HEK293 (cell line): ENCODE measurements at regions not wholly inside any gene's neighbourhood (a gene's known extent, or its start where the extent isn't known, plus 50 kb on each side); places are given as distances from the start of the nearest gene placed in this dataset.

Experiments
- CTCF ChIA-PET: fragments of 350-600 bp; formaldehyde crosslinking; extraction: SDS; loops from one replicate; lab custom pipeline; 2021; ENCODE audit warnings: antibody characterized with exemption; lab: Yijun Ruan, JAX
- POLR2A ChIA-PET: fragments of 300-600 bp; formaldehyde crosslinking; extraction: SDS; loops from one replicate; lab custom pipeline; 2020; ENCODE audit warnings: antibody characterized with exemption, inconsistent platforms; lab: Yijun Ruan, JAX
- H3K27ac ChIP-seq: fragments of 200-500 bp; sonication (Bioruptor generic); 2 replicates; pipeline ENCODE4 v1.5.1; 2014; ENCODE audit warnings: low read depth, low read length, control low read depth, inconsistent platforms; ENCODE audit errors: extremely low read depth
- H3K36me3 ChIP-seq, 2 experiments: fragments of 200-500 bp in 1 of 2; sonication (Bioruptor generic) in 1 of 2; 1 replicate in 1 of 2; 2 replicates in 1 of 2; pipeline ENCODE4 v1.5.1; 2014 to 2017; ENCODE audit warnings: inconsistent platforms in 2 of 2, low read length in 2 of 2; ENCODE audit not compliant: control insufficient read depth in 2 of 2, insufficient read depth in 1 of 2
- H3K4me1 ChIP-seq: fragments of 200-500 bp; sonication (Bioruptor generic); 2 replicates; pipeline ENCODE4 v1.5.1; 2014; ENCODE audit warnings: mild to moderate bottlenecking, low read length, inconsistent platforms; ENCODE audit not compliant: control insufficient read depth, insufficient read depth
- H3K4me3 ChIP-seq: 2 replicates; pipeline ENCODE4 v1.5.1; 2011; ENCODE audit warnings: low read depth, mild to moderate bottlenecking, control low read depth, low read length, moderate library complexity
- H3K9me3 ChIP-seq: fragments of 200-500 bp; sonication (Bioruptor generic); 2 replicates; pipeline ENCODE4 v1.5.1; 2014; ENCODE audit warnings: low read depth, low read length, inconsistent platforms; ENCODE audit not compliant: control insufficient read depth, insufficient read depth
- FEZF1 ChIP-seq: fragments of 450-650 bp; formaldehyde crosslinking; IDR thresholded peaks from 2 replicates; pipeline ENCODE4 v1.5.1; 2016; ENCODE audit warnings: missing biosample characterization, missing genetic modification characterization
- GLI4 ChIP-seq: fragments of 450-650 bp; formaldehyde crosslinking; IDR thresholded peaks from 2 replicates; pipeline ENCODE4 v1.5.1; 2016; ENCODE audit warnings: missing biosample characterization, missing genetic modification characterization
- HOXA7 ChIP-seq: sonication (generic); formaldehyde crosslinking; IDR thresholded peaks from 2 replicates; pipeline ENCODE4 v1.8.1; 2022; ENCODE audit warnings: missing genetic modification reagents, borderline replicate concordance
- HOXC10 ChIP-seq: sonication (generic); formaldehyde crosslinking; IDR thresholded peaks from 2 replicates; pipeline ENCODE4 v1.8.1; 2023; ENCODE audit warnings: mild to moderate bottlenecking, missing genetic modification reagents
- MEIS1 ChIP-seq: sonication (generic); formaldehyde crosslinking; IDR thresholded peaks from 2 replicates; pipeline ENCODE4 v1.8.1; 2022; ENCODE audit warnings: missing genetic modification reagents, mild to moderate bottlenecking, borderline replicate concordance
- REPIN1 ChIP-seq: fragments of 450-650 bp; formaldehyde crosslinking; IDR thresholded peaks from 2 replicates; pipeline ENCODE4 v1.5.1; 2017; ENCODE audit warnings: missing biosample characterization, missing genetic modification characterization, low read depth
- ZBTB8A ChIP-seq: fragments of 450-650 bp; formaldehyde crosslinking; IDR thresholded peaks from 2 replicates; pipeline ENCODE4 v1.5.1; 2016; ENCODE audit warnings: missing biosample characterization, missing genetic modification characterization
- ZFP41 ChIP-seq: fragments of 450-650 bp; formaldehyde crosslinking; IDR thresholded peaks from 2 replicates; pipeline ENCODE4 v1.5.1; 2016; ENCODE audit warnings: missing biosample characterization, missing genetic modification characterization, borderline replicate concordance
- ZIC2 ChIP-seq: fragments of 450-650 bp; formaldehyde crosslinking; IDR thresholded peaks from 2 replicates; pipeline ENCODE4 v1.5.1; 2016; ENCODE audit warnings: missing biosample characterization, missing genetic modification characterization
- ZNF184 ChIP-seq: fragments of 450-650 bp; IDR thresholded peaks from 2 replicates; pipeline ENCODE4 v1.5.1; 2018; ENCODE audit warnings: missing biosample characterization, mild to moderate bottlenecking, missing genetic modification characterization
- ZNF2 ChIP-seq: fragments of 450-650 bp; formaldehyde crosslinking; IDR thresholded peaks from 2 replicates; pipeline ENCODE4 v1.5.1; 2016; ENCODE audit warnings: missing biosample characterization, missing genetic modification characterization
- ZSCAN23 ChIP-seq: fragments of 450-650 bp; formaldehyde crosslinking; IDR thresholded peaks from 2 replicates; pipeline ENCODE4 v1.5.1; 2016; ENCODE audit warnings: missing biosample characterization, missing genetic modification characterization
- TF ChIP-seq, protein P1 (sequence below): fragments of 450-650 bp; formaldehyde crosslinking; IDR thresholded peaks from 2 replicates; pipeline ENCODE4 v1.5.1; 2016; ENCODE audit warnings: missing biosample characterization, missing genetic modification characterization
- TF ChIP-seq, protein P2 (sequence below): fragments of 450-650 bp; formaldehyde crosslinking; IDR thresholded peaks from 2 replicates; pipeline ENCODE4 v1.5.1; 2016; ENCODE audit warnings: missing biosample characterization, missing genetic modification characterization
- TF ChIP-seq, protein P3 (sequence below): fragments of 450-650 bp; formaldehyde crosslinking; IDR thresholded peaks from 2 replicates; pipeline ENCODE4 v1.5.1; 2017; ENCODE audit warnings: missing biosample characterization, missing genetic modification characterization
- TF ChIP-seq, protein P4 (sequence below): fragments of 450-650 bp; IDR thresholded peaks from 2 replicates; pipeline ENCODE4 v1.5.1; 2018; ENCODE audit warnings: missing biosample characterization, mild to moderate bottlenecking, missing genetic modification characterization

DNA sequence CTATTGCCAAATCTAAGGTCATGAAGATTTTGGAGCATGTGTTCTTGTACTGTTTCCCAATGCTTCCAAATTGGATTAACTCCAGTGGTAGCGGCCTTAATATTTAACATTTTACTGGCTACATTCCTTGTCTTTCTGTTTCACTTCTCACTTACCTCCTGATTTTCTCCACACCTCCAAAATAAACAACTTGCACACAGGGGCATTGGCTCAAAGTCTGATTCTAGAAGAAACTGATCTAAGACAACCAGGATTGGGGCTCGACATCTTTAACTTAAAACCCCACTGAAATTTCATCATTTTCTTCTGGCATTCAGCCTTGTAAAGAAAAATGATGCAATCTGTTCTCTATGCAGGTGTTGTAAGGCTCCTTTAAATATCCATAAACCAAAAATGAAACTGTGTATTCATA is 557.9 kb upstream of the ID4 start:
- no peak overlapping the region for H3K27ac ChIP-seq
- ChIA-PET CTCF (interaction anchor here (0.7 kb wide), 1 partner anchor 573 kb away, joined by 3 read pairs; no protein-coding TSS in a partner anchor), POLR2A (no interaction called here)
- H3K9me3 ChIP-seq = no peaks in the 10 kb centered on the region
- H3K4me3 ChIP-seq = no peak overlapping the region
- H3K4me1 ChIP-seq = no peaks in the 10 kb centered on the region
- H3K36me3 ChIP-seq = no peaks in the 10 kb centered on the region
- TF ChIP-seq, protein P1, sequence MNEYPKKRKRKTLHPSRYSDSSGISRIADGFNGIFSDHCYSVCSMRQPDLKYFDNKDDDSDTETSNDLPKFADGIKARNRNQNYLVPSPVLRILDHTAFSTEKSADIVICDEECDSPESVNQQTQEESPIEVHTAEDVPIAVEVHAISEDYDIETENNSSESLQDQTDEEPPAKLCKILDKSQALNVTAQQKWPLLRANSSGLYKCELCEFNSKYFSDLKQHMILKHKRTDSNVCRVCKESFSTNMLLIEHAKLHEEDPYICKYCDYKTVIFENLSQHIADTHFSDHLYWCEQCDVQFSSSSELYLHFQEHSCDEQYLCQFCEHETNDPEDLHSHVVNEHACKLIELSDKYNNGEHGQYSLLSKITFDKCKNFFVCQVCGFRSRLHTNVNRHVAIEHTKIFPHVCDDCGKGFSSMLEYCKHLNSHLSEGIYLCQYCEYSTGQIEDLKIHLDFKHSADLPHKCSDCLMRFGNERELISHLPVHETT = no peak
- no peak for TF ChIP-seq REPIN1 (tag by site-specific recombination)
- TF ChIP-seq, protein P2, sequence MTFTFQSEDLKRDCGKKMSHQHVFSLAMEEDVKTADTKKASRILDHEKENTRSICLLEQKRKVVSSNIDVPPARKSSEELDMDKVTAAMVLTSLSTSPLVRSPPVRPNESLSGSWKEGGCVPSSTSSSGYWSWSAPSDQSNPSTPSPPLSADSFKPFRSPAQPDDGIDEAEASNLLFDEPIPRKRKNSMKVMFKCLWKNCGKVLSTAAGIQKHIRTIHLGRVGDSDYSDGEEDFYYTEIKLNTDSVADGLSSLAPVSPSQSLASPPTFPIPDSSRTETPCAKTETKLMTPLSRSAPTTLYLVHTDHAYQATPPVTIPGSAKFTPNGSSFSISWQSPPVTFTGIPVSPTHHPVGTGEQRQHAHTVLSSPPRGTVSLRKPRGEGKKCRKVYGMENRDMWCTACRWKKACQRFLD (tag by site-specific recombination) = no peak
- TF ChIP-seq ZNF184 (tag by site-specific recombination) = no peak
- no peak for TF ChIP-seq HOXA7 (CRISPR knock-in tag)

DNA sequence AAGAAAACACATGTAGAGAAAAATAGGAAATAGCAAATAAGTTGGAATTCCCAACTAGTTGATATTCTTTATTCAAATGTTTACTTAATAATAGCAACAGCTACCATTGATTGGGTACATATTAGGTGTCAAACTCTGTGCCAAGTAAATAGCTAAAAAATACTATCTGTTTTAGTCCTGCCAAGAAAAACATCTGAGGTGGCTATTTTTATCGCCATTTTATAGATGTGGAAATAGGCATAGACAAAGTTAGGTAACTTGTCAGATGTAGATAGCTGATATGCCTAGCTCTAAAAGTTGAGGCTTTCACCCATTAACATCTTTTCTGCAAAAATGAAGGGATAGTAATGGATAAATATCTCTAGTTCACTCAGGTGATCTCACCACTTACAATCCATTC is 549.2 kb upstream of the ID4 start:
- no peak overlapping the region for H3K4me3 ChIP-seq
- CTCF ChIA-PET = no interaction called here
- no peak for TF ChIP-seq FEZF1
- no peak for TF ChIP-seq ZIC2 (tag by site-specific recombination)
- no peak for TF ChIP-seq ZNF2 (tag by site-specific recombination)
- TF ChIP-seq, protein P3, sequence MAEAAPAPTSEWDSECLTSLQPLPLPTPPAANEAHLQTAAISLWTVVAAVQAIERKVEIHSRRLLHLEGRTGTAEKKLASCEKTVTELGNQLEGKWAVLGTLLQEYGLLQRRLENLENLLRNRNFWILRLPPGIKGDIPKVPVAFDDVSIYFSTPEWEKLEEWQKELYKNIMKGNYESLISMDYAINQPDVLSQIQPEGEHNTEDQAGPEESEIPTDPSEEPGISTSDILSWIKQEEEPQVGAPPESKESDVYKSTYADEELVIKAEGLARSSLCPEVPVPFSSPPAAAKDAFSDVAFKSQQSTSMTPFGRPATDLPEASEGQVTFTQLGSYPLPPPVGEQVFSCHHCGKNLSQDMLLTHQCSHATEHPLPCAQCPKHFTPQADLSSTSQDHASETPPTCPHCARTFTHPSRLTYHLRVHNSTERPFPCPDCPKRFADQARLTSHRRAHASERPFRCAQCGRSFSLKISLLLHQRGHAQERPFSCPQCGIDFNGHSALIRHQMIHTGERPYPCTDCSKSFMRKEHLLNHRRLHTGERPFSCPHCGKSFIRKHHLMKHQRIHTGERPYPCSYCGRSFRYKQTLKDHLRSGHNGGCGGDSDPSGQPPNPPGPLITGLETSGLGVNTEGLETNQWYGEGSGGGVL = no peak
- TF ChIP-seq, all 188 proteins: peak for 0
- no peaks in the 10 kb centered on the region for H3K9me3 ChIP-seq
- no peaks in the 10 kb centered on the region for H3K36me3 ChIP-seq
- H3K4me1 ChIP-seq = no peaks in the 10 kb centered on the region
- no peak overlapping the region for H3K27ac ChIP-seq
- POLR2A ChIA-PET = interaction anchor here (0.7 kb wide), 1 partner anchor 166 kb away, joined by 7 read pairs; no protein-coding TSS in a partner anchor

DNA sequence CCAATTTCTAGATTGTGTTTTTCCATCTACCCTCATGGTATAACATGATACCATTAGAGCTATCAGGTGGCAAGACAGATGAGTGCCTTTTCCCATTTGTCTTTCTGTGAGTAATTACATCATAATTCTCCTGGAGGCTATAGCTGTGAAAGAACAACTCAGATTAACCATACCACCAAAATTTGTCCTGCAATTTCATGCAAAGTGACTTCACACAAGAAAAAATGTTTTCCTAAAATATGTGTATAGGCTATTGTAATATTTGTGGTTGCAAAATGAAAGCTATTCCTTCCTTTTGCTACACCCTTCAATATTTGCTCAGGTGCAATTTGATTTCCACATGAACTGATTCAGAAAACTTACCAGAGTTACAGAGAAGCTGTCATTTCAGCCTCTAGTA is 547.7 kb upstream of the ID4 start:
- Histone ChIP-seq H3K4me1 (no peaks in the 10 kb centered on the region), H3K4me3 (no peak overlapping the region), H3K9me3 (no peaks in the 10 kb centered on the region), H3K27ac (no peak overlapping the region), H3K36me3 (no peaks in the 10 kb centered on the region)
- ChIA-PET CTCF (interaction anchor here (0.6 kb wide), 1 partner anchor 79 kb away, joined by 3 read pairs; no protein-coding TSS in a partner anchor), POLR2A (interaction anchor here (0.6 kb wide), 1 partner anchor 142 kb away, joined by 4 read pairs; no protein-coding TSS in a partner anchor)
- TF ChIP-seq MEIS1 (CRISPR knock-in tag) (no peak), GLI4 (no peak), ZBTB8A (tag by site-specific recombination) (no peak), ZSCAN23 (tag by site-specific recombination) (no peak), ZFP41 (tag by site-specific recombination) (no peak), HOXC10 (no peak)
- TF ChIP-seq, protein P4, sequence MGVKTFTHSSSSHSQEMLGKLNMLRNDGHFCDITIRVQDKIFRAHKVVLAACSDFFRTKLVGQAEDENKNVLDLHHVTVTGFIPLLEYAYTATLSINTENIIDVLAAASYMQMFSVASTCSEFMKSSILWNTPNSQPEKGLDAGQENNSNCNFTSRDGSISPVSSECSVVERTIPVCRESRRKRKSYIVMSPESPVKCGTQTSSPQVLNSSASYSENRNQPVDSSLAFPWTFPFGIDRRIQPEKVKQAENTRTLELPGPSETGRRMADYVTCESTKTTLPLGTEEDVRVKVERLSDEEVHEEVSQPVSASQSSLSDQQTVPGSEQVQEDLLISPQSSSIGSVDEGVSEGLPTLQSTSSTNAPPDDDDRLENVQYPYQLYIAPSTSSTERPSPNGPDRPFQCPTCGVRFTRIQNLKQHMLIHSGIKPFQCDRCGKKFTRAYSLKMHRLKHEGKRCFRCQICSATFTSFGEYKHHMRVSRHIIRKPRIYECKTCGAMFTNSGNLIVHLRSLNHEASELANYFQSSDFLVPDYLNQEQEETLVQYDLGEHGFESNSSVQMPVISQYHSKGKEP (tag by site-specific recombination) = no peak
